Peyer's patch (tissue), 4 donors: ENCODE measurements at regions not wholly inside any gene's neighbourhood (a gene's known extent, or its start where the extent isn't known, plus 50 kb on each side); places are given as distances from the start of the nearest gene placed in this dataset.

ENCODE experiments used
- DNase-seq, 3 donors: peaks; one replicate each; pipeline ENCODE4 v3.0.0-alpha.2; 2017 to 2019
- H3K27ac ChIP-seq, 4 donors: fragments of 200-600 bp; sonication (generic); one replicate each; pipeline ENCODE4 v1.5.1; 2016 to 2019
- H3K27me3 ChIP-seq, 2 donors: fragments of 200-600 bp; sonication (generic); one replicate each; pipeline ENCODE4 v1.5.1; 2019
- H3K36me3 ChIP-seq, 3 donors: fragments of 200-600 bp; sonication (generic); one replicate each; pipeline ENCODE4 v1.5.1; 2016 to 2019
- H3K4me1 ChIP-seq, 4 donors: fragments of 200-600 bp; sonication (generic); one replicate each; pipeline ENCODE4 v1.5.1; 2016 to 2019
- H3K4me3 ChIP-seq, 4 donors: fragments of 200-600 bp; sonication (generic); 1 replicate in 3 of 4; 2 replicates in 1 of 4; pipeline ENCODE4 v1.5.1; 2016 to 2019; ENCODE audit warnings: mild to moderate bottlenecking in 1 of 4
- H3K9me3 ChIP-seq, 4 donors: fragments of 200-600 bp; sonication (generic); one replicate each; pipeline ENCODE4 v1.5.1; 2016 to 2019; ENCODE audit warnings: mild to moderate bottlenecking in 1 of 4
- POLR2A ChIP-seq, 2 donors: fragments of 450-650 bp; IDR thresholded peaks; one replicate each; pipeline ENCODE4 v1.5.1; 2017; ENCODE audit warnings: antibody characterized with exemption in 2 of 2, mild to moderate bottlenecking in 2 of 2, moderate library complexity in 2 of 2
- TF ChIP-seq, protein P1 (sequence below), 6 experiments: fragments of 450-650 bp in 4 of 6; fragments of 200-600 bp in 2 of 6; sonication (generic) in 1 of 6; IDR thresholded peaks; one replicate each; pipeline ENCODE4 v1.5.1; 2017 to 2019; ENCODE audit warnings: antibody characterized with exemption in 6 of 6, mild to moderate bottlenecking in 3 of 6, moderate library complexity in 1 of 6

DNA sequence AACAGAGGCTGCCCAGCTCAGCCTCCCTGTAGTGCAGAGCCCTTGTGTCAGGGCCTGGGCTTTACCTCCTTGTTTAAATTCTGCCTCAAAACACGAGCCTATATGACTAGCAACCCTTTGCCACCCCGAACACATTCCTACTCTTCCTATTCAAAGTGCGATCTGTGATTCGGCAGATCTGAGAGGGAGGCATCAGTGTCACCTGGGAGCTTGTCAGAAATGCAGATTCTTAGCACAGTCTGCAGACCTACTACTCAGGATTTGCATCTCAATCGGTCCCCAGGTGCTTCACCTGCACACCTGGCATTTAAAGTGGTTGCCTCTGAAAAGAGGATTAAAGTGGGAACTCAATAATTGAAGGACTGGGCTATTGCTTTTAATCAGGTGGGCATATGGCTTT, 273.2 kb upstream of the TOPAZ1 start:
- TF ChIP-seq POLR2A (IDR thresholded peaks at IDR 0.05), result no peak
- TF ChIP-seq, protein P1, sequence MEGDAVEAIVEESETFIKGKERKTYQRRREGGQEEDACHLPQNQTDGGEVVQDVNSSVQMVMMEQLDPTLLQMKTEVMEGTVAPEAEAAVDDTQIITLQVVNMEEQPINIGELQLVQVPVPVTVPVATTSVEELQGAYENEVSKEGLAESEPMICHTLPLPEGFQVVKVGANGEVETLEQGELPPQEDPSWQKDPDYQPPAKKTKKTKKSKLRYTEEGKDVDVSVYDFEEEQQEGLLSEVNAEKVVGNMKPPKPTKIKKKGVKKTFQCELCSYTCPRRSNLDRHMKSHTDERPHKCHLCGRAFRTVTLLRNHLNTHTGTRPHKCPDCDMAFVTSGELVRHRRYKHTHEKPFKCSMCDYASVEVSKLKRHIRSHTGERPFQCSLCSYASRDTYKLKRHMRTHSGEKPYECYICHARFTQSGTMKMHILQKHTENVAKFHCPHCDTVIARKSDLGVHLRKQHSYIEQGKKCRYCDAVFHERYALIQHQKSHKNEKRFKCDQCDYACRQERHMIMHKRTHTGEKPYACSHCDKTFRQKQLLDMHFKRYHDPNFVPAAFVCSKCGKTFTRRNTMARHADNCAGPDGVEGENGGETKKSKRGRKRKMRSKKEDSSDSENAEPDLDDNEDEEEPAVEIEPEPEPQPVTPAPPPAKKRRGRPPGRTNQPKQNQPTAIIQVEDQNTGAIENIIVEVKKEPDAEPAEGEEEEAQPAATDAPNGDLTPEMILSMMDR (IDR thresholded peaks at IDR 0.05), result no peak
- H3K9me3 ChIP-seq, result no peaks in the 10 kb centered on the region

DNA sequence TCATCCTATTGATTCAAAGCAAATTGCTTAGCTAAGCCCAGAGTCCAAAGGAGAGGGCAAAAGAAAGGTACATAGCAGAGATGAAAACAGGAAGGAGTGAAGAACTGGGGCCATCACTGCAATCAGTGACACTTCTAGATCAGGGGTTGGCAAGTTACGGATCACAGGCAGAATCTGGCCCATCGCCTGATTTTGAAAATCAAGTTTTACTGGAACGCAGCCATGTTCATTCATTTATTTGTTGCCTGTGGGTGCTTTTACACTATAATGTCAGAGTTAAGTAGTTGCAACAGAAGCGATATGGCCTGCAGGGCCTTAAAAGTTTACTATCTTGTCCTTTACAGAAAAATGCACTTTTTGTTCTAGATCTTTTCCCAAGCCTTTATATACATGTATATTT, 271.7 kb upstream of the TOPAZ1 start:
- Histone ChIP-seq H3K36me3 (no peaks in the 10 kb centered on the region), H3K27me3 (no peaks in the 10 kb centered on the region), H3K9me3 (no peaks in the 10 kb centered on the region), H3K4me3 (no peak overlapping the region), H3K4me1 (no peaks in the 10 kb centered on the region), H3K27ac (no peak overlapping the region)
- no peak for DNase-seq
- no peak for TF ChIP-seq POLR2A (IDR thresholded peaks at IDR 0.05)
- TF ChIP-seq, protein P1 (IDR thresholded peaks at IDR 0.05), result no peak

More for the DNA sequence above, 273.2 kb upstream of the TOPAZ1 start:
- no peaks in the 10 kb centered on the region for H3K4me1 ChIP-seq
- no peak for DNase-seq
- no peaks in the 10 kb centered on the region for H3K36me3 ChIP-seq
- no peak overlapping the region for H3K4me3 ChIP-seq
- no peaks in the 10 kb centered on the region for H3K27me3 ChIP-seq
- H3K27ac ChIP-seq, result no peak overlapping the region

DNA sequence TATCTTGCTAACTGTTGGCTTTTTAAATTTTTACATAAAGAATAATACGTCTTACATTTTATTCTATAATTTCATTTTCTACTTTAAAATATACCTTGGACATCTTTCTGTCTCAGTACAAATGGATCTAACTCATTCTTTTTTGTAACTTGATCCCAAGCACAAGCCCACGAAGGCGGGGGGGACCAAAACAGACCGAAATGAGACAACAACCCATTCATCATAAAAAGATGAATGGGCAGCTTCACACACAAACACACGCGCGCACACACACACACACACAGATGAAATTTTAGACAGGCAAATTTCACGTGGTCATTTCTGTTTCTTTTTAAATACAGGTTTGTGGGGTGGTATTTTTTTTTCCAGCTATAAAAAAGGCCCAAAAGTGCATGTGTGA, 271.3 kb upstream of the TOPAZ1 start:
- H3K4me1 ChIP-seq, result no peaks in the 10 kb centered on the region
- no peaks in the 10 kb centered on the region for H3K27me3 ChIP-seq
- no peaks in the 10 kb centered on the region for H3K9me3 ChIP-seq
- H3K4me3 ChIP-seq, result no peak overlapping the region
- DNase-seq, result no peak
- H3K27ac ChIP-seq, result no peak overlapping the region
- TF ChIP-seq POLR2A (IDR thresholded peaks at IDR 0.05), result no peak
- TF ChIP-seq, protein P1 (IDR thresholded peaks at IDR 0.05), result no peak
- no peaks in the 10 kb centered on the region for H3K36me3 ChIP-seq

DNA sequence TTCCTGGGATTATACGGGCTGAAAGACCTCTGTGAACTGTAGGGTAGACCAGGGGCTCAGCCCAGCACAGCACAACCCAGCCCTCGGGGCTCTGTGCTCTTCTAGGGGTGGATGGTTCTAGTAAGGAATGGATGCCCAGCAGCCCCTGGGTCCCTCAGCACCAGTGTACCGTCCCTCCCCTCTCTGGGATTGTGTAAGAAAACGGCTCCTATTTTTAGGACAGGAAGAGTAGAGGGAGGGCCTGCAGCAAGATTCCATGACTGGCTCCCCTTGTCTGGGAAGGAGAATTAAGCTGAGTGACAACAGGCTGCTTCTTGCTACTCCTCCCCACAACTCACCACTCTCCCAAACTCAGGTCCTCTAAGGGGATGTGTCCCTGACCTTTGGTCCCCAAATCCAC, 270.8 kb upstream of the TOPAZ1 start:
- TF ChIP-seq, protein P1 (IDR thresholded peaks at IDR 0.05), result no peak
- TF ChIP-seq POLR2A (IDR thresholded peaks at IDR 0.05), result no peak
- Histone ChIP-seq H3K36me3 (no peaks in the 10 kb centered on the region), H3K9me3 (no peaks in the 10 kb centered on the region), H3K27ac (no peak overlapping the region), H3K27me3 (no peaks in the 10 kb centered on the region), H3K4me1 (no peaks in the 10 kb centered on the region), H3K4me3 (no peak overlapping the region)
- no peak for DNase-seq

DNA sequence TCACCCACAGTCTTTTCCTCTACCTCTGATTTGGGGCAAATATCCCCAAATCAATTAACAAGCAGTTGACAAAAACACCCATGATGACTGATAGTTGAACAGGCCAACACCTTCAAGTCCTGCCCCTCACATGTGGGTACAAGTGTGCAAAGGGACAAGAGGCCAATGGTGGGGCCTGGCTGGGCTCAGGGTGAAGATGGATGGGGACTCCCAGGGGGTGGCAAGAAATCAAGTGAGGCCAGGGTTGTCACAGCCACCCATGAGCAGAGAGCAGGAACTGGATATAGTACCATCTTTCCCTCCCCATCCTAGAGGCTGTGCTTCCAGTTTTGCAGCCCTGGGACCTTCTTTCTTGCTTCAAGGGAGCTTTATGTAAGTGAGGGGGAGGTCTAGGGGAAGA, 270.2 kb upstream of the TOPAZ1 start:
- Histone ChIP-seq H3K27me3 (no peaks in the 10 kb centered on the region), H3K36me3 (no peaks in the 10 kb centered on the region), H3K4me1 (no peaks in the 10 kb centered on the region), H3K9me3 (no peaks in the 10 kb centered on the region), H3K4me3 (no peak overlapping the region), H3K27ac (no peak overlapping the region)
- DNase-seq, result no peak
- TF ChIP-seq, protein P1 (IDR thresholded peaks at IDR 0.05), result no peak
- TF ChIP-seq POLR2A (IDR thresholded peaks at IDR 0.05), result no peak

DNA sequence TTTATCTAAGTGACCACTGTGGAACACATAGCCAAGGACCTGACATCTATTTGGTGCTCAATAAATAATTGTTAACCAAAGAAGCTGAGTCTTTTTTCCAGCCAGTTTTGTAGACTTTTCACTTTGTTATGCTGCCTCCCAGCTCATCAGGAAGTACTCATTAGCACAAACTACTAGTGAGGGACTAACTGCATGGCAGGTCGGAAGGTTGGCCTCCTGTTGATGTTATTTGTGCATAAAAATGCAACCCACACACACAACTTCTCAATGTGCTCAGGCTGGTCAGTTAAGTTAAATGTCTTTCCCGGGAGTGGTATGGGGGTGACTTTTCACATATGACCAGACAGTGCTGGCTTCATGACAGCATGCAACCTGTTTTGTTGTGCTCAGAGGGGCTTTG, 263.0 kb upstream of the TOPAZ1 start:
- Histone ChIP-seq H3K36me3 (no peaks in the 10 kb centered on the region), H3K27ac (no peak overlapping the region), H3K27me3 (no peaks in the 10 kb centered on the region), H3K4me1 (no peaks in the 10 kb centered on the region), H3K9me3 (no peaks in the 10 kb centered on the region), H3K4me3 (no peak overlapping the region)
- no peak for DNase-seq
- TF ChIP-seq, protein P1 (IDR thresholded peaks at IDR 0.05), result no peak
- no peak for TF ChIP-seq POLR2A (IDR thresholded peaks at IDR 0.05)
